ENCODE measurements at regions not wholly inside any gene's neighbourhood (a gene's known extent, or its start where the extent isn't known, plus 50 kb on each side); places are given as distances from the start of the nearest gene placed in this dataset.

GRCh38 chr18:7492385-7492784 lies 74.7 kb upstream of the PTPRM start:
- DNase-seq = no peak

DNA sequence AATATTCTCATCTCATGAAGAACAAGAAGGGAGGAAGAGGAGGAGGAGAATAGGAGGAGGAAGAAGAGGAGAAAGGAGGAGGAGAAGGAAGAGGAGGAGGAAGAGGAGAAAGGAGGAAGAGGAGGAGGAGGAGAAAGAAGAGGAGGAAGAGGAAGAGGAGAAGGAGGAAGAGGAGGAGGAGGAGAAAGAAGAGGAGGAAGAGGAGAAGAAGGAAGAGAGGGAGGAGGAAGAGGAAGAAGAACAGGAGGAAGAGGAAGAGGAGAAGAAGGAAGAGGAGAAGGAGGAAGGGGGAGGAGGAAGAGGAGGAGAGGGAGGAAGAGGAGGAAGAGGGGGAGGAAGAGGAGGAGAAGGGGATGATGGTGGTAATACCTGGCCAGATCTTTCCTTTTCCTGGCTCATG lies 70.0 kb upstream of the PTPRM start:
- DNase-seq = no peak

- DNase-seq = no peak
Observed at GRCh38 chr18:7511106-7511505, 56.0 kb upstream of the PTPRM start.

GRCh38 chr18:7512348-7512747 lies 54.8 kb upstream of the PTPRM start:
- DNase-seq = no peak

DNA sequence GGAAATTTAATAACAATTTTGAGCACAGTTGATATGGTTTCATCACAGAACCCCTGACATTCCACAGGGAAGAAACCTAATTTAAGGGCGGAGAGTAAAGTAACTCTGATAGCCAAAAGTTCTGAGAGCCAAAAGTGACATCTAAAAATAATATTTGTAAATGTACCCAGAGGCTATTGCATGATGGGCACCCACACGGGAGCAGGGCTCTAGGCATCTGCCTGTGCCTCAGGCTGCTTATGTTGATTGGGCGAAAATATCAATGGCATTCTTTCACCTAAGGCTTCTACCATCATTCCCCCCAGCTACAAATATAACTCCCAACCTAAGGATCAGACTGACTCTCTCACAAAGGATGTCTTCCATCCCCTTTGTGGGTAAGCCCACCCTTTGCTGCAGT lies 54.1 kb upstream of the PTPRM start:
- no peak for DNase-seq

DNA sequence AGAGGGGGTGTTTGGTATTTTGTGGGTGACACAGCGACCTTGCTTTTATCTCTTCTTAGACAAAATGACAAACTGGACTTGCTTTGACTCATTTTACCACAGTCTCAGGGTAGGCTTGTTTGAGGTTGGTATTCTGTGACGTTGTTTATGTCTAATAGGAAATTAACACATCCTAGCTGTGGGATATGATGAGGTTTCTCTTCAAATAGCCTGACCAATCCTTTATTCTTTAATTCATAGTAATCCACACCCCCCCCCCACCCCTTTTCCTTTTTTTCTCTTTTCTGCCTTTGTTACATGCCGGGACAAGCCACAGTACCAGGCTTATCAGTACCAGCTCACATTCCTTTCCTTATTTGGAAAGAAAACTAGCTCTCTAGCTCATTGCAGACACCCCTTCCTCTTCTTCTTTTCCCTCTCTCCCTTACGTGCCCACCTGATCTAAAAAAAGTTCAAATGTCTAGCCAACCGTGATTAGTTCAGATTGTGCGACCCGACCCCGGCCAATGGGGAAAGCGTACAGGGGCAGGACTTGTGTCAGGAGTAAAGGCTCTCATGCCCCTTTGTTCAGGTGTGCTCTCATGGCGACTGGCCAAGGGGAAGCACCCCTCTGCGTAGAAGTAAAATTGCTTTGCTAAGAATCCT lies 52.2 kb upstream of the PTPRM start:
- no peak for DNase-seq

DNA sequence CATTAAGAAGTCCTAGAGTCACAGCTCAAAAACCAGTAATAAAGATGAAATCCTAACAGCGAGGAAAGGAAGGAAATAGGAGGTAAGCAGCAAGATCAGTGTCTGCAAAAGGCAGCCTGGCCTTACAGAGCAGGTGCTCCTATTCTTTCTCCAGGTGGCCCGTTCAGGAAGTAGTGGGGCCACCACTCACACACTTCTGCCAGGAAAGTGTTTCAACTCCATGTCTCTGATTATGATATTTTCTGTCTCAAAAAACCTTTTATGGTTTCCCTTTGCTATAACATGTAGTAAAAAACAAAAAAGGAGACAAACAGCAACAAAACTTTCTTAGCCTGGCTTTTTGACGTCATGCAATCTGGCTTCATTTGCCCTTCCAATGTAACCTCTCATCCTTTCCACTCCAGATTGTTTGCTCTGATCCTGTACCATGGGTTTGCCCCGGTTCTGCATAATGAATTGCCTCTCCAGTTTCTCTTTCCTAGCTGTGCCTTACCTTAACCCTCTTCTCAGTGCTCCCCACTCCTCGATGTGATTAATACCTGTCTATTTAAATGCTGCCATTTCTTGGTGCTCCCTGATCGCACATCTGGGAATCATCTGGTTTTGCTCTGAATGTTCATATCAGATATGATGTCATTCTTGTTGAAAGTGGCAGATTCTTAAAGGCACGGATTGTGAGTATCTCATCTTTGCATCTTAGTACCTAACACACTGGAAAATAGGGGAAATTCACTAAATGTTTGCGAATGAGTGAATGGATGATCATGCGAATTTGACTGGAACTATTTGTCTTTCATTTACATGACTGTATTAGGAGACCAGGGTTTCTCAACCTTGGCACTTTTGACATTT lies 50.6 kb upstream of the PTPRM start:
- DNase-seq = peak; percentile 23

Data from NCI-H1092 treated with DMSO at 0.1 percent for 48 hours (cell line).